HG03575 (cell line): ENCODE measurements at regions not wholly inside any gene's neighbourhood (a gene's known extent, or its start where the extent isn't known, plus 50 kb on each side); places are given as distances from the start of the nearest gene placed in this dataset.

Experiments used
- ATAC-seq: cut with Tn5 transposase; IDR thresholded peaks from one replicate; pipeline ENCODE4 v1.9.1; 2021; ENCODE audit not compliant: unreplicated experiment, insufficient number of reproducible peaks, low FRiP score; ENCODE audit errors: extremely low read depth

- no peak for ATAC-seq
Measured at GRCh38 chr1:106548726-106549125, 507.7 kb upstream of the PRMT6 start.

DNA sequence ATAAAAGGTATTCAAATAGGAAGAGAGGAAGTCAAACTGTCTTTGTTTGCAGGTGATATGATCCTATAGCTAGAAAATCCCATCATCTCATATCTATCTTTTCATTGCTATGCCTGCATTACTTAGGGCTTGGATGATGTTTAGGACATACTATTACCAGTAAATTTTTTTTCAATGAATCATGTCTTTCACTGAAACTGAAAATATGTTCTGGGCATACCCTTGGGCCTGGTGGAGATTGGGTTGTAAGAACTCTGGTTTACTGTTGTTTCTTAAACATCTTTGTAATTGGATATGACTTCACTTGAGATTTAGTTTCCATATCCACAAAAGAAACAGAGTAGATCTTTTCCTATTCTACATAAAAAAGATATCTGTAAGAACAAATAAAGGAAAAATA is 502.2 kb upstream of the PRMT6 start:
- ATAC-seq = no peak

- ATAC-seq = no peak
Measured at GRCh38 chr1:106555571-106555970, 500.9 kb upstream of the PRMT6 start.

DNA sequence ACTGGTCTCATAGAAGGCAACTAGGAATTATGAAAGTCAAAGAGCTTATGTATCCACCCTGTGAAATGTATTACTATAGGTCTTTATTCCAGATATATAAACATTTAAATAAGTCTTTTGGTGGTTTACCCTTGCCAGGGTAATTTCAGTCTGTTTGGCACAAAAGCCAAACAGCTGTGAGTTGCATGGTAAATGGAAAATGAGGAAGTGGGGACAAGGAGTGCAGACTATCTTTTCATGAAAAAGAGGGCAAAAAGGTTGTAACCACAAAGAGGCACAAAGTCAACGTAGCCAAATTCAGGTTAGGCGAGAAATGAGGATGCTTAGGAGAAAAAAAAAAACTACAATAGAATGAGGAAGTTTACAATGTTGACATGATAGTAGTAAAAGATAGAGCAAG is 492.3 kb upstream of the PRMT6 start:
- no peak for ATAC-seq

GRCh38 chr1:106568201-106568974 is 488.1 kb upstream of the PRMT6 start:
- ATAC-seq = no peak

DNA sequence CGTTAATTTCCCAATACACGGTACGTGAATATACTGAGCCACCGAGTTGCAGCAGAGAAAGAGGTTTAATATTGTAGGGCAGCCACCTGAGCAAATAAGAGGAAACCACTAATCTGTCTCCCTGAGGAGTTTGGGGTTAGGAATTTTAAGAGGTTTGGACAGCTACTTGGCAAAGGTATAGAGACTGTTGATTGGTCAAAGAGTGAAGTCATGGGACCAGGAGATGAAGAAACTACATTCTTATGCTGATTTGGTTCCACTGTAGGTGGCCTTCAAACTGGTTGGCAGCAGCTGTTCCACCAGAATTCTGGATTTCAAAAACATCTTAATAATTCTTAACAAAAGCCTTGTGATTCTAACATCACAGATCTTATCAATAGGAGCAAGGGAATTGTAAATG is 485.4 kb upstream of the PRMT6 start:
- no peak for ATAC-seq

DNA sequence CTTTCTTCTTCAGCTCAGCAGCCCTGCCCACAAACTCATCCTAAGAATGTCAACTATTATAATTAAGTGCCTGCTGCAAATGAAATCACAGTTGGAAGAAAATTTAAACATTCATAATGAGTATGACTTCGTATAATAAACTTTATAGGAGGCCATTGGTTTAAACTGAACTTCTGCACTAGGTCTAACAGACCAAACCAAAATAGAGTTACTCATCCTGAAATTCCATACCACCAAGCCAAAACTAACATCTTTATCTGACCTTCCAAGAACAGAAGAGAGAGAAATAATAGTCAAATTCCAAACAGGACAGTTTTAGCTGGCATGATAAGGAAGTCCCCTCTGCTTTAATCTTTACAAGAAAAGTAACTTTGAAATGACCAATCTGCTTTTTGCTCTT is 472.4 kb upstream of the PRMT6 start:
- ATAC-seq = no peak

DNA sequence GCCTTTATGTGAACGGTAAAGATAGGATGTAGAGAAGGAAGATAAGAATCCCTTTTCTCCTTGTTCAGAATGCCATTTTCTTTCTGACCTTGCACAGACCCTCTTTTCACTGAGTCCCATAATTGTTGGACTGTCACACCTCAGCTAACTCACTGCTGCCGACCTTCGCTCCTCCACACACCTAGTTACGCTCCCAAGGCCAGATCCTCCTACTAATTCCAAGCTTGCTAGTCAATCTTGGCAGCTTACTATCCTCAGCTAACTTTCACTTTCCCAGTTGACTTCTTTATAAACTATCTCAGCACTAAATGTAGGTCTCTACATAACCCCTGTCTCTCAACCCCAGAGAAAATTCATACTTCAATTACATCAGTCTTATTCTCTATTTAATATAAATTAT is 471.8 kb upstream of the PRMT6 start:
- ATAC-seq = no peak

DNA sequence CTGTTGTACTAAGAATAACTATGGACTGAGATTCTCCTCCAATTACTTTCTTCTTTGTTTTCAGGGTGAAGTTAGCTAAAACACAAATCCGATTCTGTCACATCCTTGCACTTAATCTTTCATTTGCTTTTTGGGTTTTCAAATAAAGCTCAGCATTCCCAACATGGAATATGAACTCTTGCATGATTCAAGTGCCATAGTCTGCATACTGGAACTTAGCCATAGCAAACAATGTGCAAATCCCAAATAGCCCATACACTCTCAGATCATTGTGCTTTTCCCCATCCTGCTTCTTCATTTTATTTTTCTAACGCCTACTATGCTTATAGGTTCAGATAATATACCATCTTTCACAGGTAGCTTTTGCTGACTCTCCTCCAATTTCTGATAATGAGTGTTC is 455.8 kb upstream of the PRMT6 start:
- no peak for ATAC-seq

GRCh38 chr1:106603616-106604015 is 452.9 kb upstream of the PRMT6 start:
- ATAC-seq = no peak

GRCh38 chr1:106608841-106609240 is 447.6 kb upstream of the PRMT6 start:
- ATAC-seq = no peak

DNA sequence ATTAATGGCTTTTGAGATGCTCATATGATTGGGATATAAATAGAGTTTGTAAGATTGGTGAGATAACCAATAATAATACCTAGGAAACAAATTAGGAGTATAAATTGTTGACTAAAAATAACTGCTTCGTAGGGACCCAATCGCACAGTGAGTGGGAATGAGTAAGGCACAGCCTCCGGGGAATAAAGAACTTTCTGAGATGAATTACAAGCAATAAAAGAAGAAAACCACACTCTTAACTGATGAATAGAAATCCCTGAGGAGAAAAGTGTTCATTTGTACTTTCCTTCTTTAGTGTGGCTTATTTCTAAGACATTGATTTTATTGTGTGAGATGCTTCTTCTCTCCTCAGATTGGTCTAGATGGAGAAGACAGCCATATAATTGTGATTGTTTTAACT is 443.4 kb upstream of the PRMT6 start:
- no peak for ATAC-seq

DNA sequence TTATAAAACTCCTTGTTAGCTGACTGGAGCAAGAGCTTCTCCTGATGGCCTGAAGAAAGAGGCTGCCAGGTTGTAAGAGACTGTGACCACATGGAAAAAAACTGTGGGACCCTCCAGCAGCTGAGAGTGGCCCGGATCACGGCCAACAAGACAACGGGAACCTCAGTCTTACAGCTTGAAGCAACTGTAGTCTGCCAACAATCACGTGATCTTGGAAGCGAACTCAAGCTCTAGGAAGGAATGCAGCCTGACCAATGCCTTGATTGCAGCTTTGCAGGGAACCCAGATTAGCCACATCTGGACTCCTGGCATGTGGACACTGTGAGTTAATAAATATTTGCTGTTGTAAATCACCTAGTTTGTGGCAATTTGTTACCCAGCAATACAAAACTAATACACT is 442.6 kb upstream of the PRMT6 start:
- ATAC-seq = no peak

DNA sequence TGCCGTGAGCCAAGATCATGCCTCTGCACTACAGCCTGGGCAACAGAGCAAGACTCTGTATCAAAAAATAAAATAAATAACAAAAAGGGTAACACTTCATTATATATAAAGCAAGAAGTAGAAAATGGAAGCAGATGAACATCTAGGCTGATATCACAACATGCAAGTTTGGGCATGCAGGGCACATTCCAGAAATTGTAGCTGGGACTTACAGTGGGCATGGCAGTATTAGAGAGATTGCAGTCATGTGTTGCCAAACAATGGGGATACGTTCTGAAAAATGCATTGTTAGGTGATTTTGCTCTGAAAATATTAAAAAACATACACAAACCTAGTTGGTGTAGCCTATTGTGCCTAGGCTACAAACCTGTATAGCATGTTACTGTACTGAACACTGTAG is 441.0 kb upstream of the PRMT6 start:
- no peak for ATAC-seq

DNA sequence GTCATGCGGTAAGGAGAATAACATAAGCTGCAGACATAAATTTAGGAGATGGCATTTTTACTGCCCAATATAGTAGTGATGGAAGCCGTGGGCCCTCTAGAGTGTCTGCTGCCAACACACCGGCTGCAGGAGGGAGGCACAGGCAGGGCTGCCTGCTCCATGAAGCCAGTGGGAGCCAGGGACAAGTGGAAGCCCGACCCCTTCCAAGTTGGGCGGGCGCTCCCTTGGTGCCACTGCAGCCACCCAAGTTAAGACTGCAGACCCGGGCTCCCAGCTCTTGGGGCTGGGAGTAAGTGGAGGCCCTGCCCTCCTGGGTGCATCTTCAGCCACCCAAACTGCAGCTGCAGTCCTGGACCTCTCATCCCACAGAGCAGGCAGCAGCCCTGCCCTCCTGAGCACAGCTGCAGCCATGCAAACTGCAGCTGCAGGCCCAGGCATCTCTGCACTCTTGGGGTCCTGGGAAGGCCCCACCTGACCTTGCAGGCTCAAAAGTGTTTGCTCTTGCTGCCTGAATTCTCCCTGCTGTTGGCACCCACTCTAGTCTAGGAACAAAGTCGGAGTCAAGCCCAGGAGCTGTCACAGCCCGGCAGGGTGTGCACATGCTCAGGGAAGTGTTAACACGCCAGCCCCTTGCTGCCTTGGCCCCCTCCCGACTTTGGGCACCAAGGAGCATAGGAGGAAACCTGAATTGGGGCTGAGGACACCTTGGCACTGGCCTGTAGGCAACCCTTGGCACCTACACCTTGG is 437.2 kb upstream of the PRMT6 start:
- ATAC-seq = no peak

DNA sequence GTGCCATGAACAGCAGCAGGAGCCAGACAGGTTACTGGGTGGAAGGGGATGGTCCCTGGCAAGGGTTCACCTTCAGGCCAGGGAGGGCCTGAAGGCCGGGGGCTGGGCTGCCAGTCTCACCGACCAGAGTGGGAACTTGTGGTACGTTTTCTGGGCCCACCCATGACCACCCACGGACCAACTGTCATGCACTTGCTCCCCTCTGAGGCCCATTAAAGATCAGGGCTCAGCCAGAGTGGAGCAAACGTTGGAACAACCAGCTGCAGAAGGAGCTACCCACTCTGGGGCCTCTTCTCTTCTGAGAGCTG is 436.7 kb upstream of the PRMT6 start:
- ATAC-seq = no peak

DNA sequence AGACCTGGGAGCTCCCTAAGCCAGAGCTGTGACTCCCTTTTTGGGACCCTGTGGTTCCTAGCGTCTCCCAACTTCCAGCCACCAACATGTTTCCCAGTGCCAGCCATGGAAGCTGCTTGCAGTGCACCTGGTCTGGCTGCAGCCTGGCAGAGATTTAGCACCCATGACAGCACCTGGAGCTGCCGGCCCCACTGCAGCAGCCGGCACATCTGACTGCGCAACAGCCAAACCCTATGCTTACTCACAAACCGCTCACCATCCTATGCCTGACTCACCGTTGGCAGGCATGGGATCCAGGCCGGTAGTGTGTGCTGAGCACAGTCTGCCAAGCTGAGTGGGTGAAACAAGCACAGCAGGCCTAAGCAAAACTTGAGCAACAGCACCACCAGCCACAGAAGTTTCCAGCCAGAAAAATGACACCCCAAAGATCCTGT is 435.9 kb upstream of the PRMT6 start:
- no peak for ATAC-seq

DNA sequence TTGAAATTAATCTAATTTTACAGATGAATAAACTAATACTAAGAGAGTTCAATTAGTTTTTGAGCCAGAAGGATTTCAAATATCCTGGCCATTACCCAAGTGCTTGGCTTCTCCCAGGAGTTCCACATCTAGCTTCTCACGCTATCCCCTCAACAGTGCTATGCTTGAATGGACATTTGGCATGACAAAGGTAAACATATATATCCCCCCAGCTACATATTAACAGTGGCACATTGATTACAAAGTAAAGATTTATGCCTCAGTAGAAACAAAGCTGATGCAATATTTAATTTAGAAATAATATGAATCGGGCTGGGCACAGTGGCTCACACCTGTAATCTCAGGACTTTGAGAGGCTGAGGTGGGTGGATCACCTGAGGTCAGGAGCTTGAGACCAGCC is 434.6 kb upstream of the PRMT6 start:
- ATAC-seq = no peak

GRCh38 chr1:106637566-106637965 is 418.9 kb upstream of the PRMT6 start:
- ATAC-seq = no peak

- ATAC-seq = no peak
Measured at GRCh38 chr1:106646261-106646784, 410.2 kb upstream of the PRMT6 start.

DNA sequence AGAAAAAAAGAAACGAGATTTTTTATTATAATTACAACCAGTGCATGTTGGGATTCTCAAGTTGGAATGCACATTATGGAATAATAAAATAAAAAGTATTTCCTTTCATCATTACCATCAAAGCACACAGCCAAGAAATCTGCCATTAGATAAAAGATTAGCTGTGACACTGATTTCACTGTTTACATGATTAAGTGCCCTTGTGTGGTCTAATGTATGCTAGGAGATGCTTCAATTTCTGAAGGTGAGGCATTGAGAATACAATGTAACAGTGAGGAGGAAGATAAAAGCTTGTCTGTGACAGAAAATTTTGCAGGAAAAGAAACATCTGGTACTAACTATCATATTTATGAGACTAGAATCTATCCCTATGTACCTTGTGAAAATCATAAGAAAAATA is 409.7 kb upstream of the PRMT6 start:
- no peak for ATAC-seq
